Prostate gland (tissue), 2 donors: ENCODE measurements at regions not wholly inside any gene's neighbourhood (a gene's known extent, or its start where the extent isn't known, plus 50 kb on each side); places are given as distances from the start of the nearest gene placed in this dataset.

Experiments used
- CTCF ChIP-seq, 4 experiments: fragments of 200-600 bp in 2 of 4; fragments of 450-650 bp in 2 of 4; sonication (generic) in 2 of 4; IDR thresholded peaks; 1 replicate in 3 of 4; 2 replicates in 1 of 4; pipeline ENCODE4 v1.5.1; 2016 to 2019; ENCODE audit warnings: antibody characterized with exemption in 4 of 4, mild to moderate bottlenecking in 2 of 4, moderate library complexity in 2 of 4
- POLR2A ChIP-seq: fragments of 450-650 bp; IDR thresholded peaks from one replicate; pipeline ENCODE4 v1.6.1; 2016; ENCODE audit warnings: antibody characterized with exemption, mild to moderate bottlenecking
- POLR2AphosphoS5 ChIP-seq: sonication (generic); formaldehyde crosslinking; IDR thresholded peaks from one replicate; pipeline ENCODE4 v1.6.1; 2017; ENCODE audit warnings: antibody characterized with exemption

GRCh38 chr3:154794814-154795445, 285.2 kb upstream of the MME start:
- no peak for TF ChIP-seq POLR2A
- TF ChIP-seq CTCF (IDR thresholded peaks at IDR 0.05) = no peak
- no peak for TF ChIP-seq POLR2AphosphoS5
